ENCODE measurements at regions not wholly inside any gene's neighbourhood (a gene's known extent, or its start where the extent isn't known, plus 50 kb on each side); places are given as distances from the start of the nearest gene placed in this dataset.

DNA sequence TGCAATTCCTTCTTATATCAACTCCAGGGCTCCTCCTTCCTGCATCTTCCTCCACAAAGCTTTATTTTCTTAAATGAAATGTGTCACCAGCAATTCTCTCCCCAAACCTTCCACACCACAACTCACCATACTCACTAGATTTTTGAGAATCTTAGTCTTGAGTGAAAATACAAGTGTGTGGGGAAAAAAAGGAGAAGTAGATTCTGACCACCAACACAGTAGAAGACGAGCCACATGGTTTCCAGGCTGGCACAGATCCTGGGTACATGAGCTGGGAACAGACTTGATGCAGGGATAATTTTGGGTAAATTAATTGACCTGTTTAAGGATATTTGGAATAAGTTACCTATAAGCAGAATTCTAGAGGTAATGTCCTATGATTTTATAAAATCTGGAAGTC is 72.8 kb upstream of the KCNJ15 start:
- no peak for ATAC-seq

DNA sequence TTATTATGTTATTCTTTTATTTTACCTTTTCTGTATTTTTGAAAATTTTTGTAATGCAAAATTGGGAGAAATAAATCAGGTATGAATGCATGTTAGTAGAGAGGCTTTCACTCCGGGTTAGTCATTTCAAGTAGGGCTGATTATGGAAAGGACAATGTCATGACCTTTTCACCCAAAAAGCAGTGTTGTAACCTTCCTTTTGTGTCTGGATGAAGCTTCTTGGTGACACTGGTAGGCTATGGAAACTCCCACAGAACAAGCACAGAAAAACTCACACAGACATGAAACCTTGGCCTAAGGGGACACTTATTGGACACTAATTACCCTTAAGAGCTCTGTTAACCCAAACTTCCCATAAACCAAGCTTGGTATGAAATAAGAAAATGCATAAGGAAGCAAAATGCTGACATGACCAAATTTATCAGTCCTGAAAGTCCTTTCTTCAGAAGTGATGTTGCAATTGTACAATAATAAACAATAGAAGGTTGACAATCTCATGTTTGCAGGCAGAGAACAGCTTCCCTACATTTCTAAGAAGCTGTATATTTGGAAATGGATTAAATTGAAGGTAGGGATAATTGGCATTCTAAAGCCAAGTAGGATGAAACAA is 70.0 kb upstream of the KCNJ15 start:
- DNase-seq (no peak), ATAC-seq (no peak)
- Histone ChIP-seq H3K4me1 (no peaks in the 10 kb centered on the region), H3K4me3 (no peak overlapping the region), H3K27ac (no peak overlapping the region), H3K9me3 (no peaks in the 10 kb centered on the region), H3K27me3 (no peaks in the 10 kb centered on the region), H3K36me3 (no peaks in the 10 kb centered on the region)
- intact Hi-C loops (cut with DNase I; ENCODE audit: low total_unique reads) = no loop called here
- in situ Hi-C loops (cut with MboI; ENCODE audit: low sequenced_read_pairs in 4 of 4) = no loop called here
- TF ChIP-seq POLR2A (IDR thresholded peaks at IDR 0.05) = no peak
- TF ChIP-seq, protein P1, sequence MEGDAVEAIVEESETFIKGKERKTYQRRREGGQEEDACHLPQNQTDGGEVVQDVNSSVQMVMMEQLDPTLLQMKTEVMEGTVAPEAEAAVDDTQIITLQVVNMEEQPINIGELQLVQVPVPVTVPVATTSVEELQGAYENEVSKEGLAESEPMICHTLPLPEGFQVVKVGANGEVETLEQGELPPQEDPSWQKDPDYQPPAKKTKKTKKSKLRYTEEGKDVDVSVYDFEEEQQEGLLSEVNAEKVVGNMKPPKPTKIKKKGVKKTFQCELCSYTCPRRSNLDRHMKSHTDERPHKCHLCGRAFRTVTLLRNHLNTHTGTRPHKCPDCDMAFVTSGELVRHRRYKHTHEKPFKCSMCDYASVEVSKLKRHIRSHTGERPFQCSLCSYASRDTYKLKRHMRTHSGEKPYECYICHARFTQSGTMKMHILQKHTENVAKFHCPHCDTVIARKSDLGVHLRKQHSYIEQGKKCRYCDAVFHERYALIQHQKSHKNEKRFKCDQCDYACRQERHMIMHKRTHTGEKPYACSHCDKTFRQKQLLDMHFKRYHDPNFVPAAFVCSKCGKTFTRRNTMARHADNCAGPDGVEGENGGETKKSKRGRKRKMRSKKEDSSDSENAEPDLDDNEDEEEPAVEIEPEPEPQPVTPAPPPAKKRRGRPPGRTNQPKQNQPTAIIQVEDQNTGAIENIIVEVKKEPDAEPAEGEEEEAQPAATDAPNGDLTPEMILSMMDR (IDR thresholded peaks at IDR 0.05 in 4 of 5, conservative IDR thresholded peaks at IDR 0.05 in 1 of 5) = no peak

More for the DNA sequence above, 72.8 kb upstream of the KCNJ15 start:
- Histone ChIP-seq H3K36me3 (no peaks in the 10 kb centered on the region), H3K9me3 (no peaks in the 10 kb centered on the region), H3K4me3 (no peak overlapping the region), H3K27me3 (no peaks in the 10 kb centered on the region), H3K27ac (no peak overlapping the region), H3K4me1 (no peaks in the 10 kb centered on the region)
- intact Hi-C loops (cut with DNase I; ENCODE audit: low total_unique reads) = no loop called here
- DNase-seq = no peak
- TF ChIP-seq POLR2A (IDR thresholded peaks at IDR 0.05) = no peak
- TF ChIP-seq, protein P1 (IDR thresholded peaks at IDR 0.05 in 4 of 5, conservative IDR thresholded peaks at IDR 0.05 in 1 of 5) = no peak
- in situ Hi-C loops (cut with MboI; ENCODE audit: low sequenced_read_pairs in 4 of 4) = no loop called here

DNA sequence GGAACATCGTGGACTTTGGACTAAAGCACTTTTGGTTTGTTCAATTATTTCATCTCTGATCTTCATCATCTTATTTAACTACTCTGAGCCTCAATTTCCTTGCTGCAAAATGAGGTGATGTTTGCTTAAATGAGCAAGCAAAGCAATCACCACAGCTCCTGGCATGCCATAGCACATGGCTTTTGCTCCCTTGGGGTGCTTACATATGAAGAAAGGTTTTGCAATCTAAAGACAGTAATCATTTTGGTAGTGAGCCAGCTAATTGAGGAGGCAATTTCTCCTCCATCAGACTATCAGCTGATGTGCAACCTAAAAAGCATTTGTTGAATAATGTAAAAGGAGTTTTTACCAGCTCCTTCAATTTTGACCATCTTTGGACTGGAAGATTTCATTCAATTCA is 68.8 kb upstream of the KCNJ15 start:
- no peaks in the 10 kb centered on the region for H3K36me3 ChIP-seq
- ATAC-seq (no peak), DNase-seq (no peak)
- H3K4me1 ChIP-seq = no peaks in the 10 kb centered on the region
- TF ChIP-seq POLR2A (IDR thresholded peaks at IDR 0.05) = no peak
- in situ Hi-C loops (cut with MboI; ENCODE audit: low sequenced_read_pairs in 4 of 4) (no loop called here), intact Hi-C loops (cut with DNase I; ENCODE audit: low total_unique reads) (no loop called here)
- no peaks in the 10 kb centered on the region for H3K27me3 ChIP-seq
- no peak overlapping the region for H3K4me3 ChIP-seq
- no peak overlapping the region for H3K27ac ChIP-seq
- H3K9me3 ChIP-seq = no peaks in the 10 kb centered on the region

DNA sequence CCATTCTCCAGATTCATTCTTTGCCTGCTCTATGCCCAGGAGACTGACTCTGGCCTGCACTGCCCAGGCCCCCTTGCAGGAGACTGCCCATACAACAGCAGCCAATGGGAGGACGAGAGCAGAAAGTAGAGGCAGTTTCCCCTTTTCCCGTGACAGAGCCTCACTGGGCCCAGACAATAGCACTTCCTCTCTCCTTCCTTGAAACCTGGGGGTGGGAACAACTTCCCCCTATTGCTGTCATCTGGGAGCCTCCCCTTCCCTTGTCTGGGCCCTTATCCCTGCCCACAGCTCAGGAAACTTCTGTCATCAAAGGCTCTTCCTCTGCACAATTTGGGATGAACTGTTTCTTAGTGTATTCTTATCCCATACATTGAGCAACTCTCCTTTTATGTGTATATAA is 60.8 kb upstream of the KCNJ15 start:
- H3K9me3 ChIP-seq = no peaks in the 10 kb centered on the region
- no peaks in the 10 kb centered on the region for H3K4me1 ChIP-seq
- intact Hi-C loops (cut with DNase I; ENCODE audit: low total_unique reads) (no loop called here), in situ Hi-C loops (cut with MboI; ENCODE audit: low sequenced_read_pairs in 4 of 4) (no loop called here)
- TF ChIP-seq, protein P1 (IDR thresholded peaks at IDR 0.05 in 4 of 5, conservative IDR thresholded peaks at IDR 0.05 in 1 of 5) = no peak
- TF ChIP-seq POLR2A (IDR thresholded peaks at IDR 0.05) = no peak
- no peak overlapping the region for H3K27ac ChIP-seq
- H3K27me3 ChIP-seq = no peaks in the 10 kb centered on the region
- no peaks in the 10 kb centered on the region for H3K36me3 ChIP-seq
- no peak for DNase-seq
- no peak overlapping the region for H3K4me3 ChIP-seq
- ATAC-seq = no peak

DNA sequence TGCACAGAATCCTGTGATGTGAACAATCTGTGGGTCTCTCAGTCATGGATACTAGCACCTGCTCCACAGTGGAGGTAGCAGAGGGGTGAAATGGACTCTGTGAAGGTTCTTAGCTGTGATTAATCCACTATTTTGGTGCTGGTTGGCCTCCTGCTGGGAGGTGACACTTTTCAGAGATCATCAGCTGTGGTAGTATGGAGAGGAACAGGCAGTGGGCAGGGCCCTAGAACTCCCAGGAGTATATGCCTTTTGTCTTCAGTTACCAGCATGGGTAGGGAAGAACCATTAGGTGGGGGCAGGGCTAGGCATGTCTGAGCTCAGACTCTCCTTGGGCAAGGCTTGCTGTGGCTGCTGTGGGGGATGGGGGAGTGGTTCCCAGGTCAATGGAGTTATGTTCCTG is 54.0 kb upstream of the KCNJ15 start:
- intact Hi-C loops (cut with DNase I; ENCODE audit: low total_unique reads) (no loop called here), in situ Hi-C loops (cut with MboI; ENCODE audit: low sequenced_read_pairs in 4 of 4) (no loop called here)
- H3K36me3 ChIP-seq = no peaks in the 10 kb centered on the region
- no peak for ATAC-seq
- TF ChIP-seq, protein P1 (IDR thresholded peaks at IDR 0.05 in 4 of 5, conservative IDR thresholded peaks at IDR 0.05 in 1 of 5) = no peak
- no peak for TF ChIP-seq POLR2A (IDR thresholded peaks at IDR 0.05)
- no peaks in the 10 kb centered on the region for H3K4me1 ChIP-seq
- no peak overlapping the region for H3K27ac ChIP-seq
- H3K27me3 ChIP-seq = no peaks in the 10 kb centered on the region
- no peaks in the 10 kb centered on the region for H3K9me3 ChIP-seq
- no peak overlapping the region for H3K4me3 ChIP-seq
- DNase-seq = no peak

Measured in gastrocnemius medialis (tissue), 4 donors.